MG63 (cell line): ENCODE measurements at regions not wholly inside any gene's neighbourhood (a gene's known extent, or its start where the extent isn't known, plus 50 kb on each side); places are given as distances from the start of the nearest gene placed in this dataset.

Source experiments
- DNase-seq: peaks from one replicate; pipeline ENCODE4 v3.0.0-alpha.2; 2020
- H3K27me3 ChIP-seq: fragments of 250-450 bp; sonication (Bioruptor Pico); 2 replicates; pipeline ENCODE4 v1.5.1; 2020; ENCODE audit warnings: mild to moderate bottlenecking, moderate library complexity
- H3K36me3 ChIP-seq: fragments of 250-450 bp; sonication (Bioruptor Pico); 2 replicates; pipeline ENCODE4 v1.5.1; 2020; ENCODE audit warnings: mild to moderate bottlenecking, moderate library complexity
- H3K4me3 ChIP-seq: fragments of 250-450 bp; sonication (Bioruptor Pico); 2 replicates; pipeline ENCODE4 v1.5.1; 2020; ENCODE audit warnings: mild to moderate bottlenecking, moderate library complexity
- H3K9me3 ChIP-seq: fragments of 250-450 bp; sonication (Bioruptor Pico); 2 replicates; pipeline ENCODE4 v1.5.1; 2020; ENCODE audit warnings: mild to moderate bottlenecking, moderate library complexity

GRCh38 chr9:102047549-102047948 is 309.1 kb upstream of the GRIN3A start:
- H3K27me3 ChIP-seq = no peaks in the 10 kb centered on the region
- no peaks in the 10 kb centered on the region for H3K9me3 ChIP-seq
- DNase-seq = no peak
- H3K4me3 ChIP-seq = no peak overlapping the region
- no peaks in the 10 kb centered on the region for H3K36me3 ChIP-seq

GRCh38 chr9:102044133-102044532 is 305.7 kb upstream of the GRIN3A start:
- DNase-seq = no peak
- no peaks in the 10 kb centered on the region for H3K27me3 ChIP-seq
- no peaks in the 10 kb centered on the region for H3K9me3 ChIP-seq
- H3K4me3 ChIP-seq = no peak overlapping the region
- H3K36me3 ChIP-seq = no peaks in the 10 kb centered on the region

- no peaks in the 10 kb centered on the region for H3K27me3 ChIP-seq
- no peak for DNase-seq
- no peaks in the 10 kb centered on the region for H3K36me3 ChIP-seq
- no peaks in the 10 kb centered on the region; the same call in 1 of the 2 replicates for H3K9me3 ChIP-seq
- no peak overlapping the region for H3K4me3 ChIP-seq
Observed at GRCh38 chr9:102038006-102038405, 299.6 kb upstream of the GRIN3A start.

GRCh38 chr9:102035929-102036328 is 297.5 kb upstream of the GRIN3A start:
- H3K9me3 ChIP-seq = no peaks in the 10 kb centered on the region; the same call in 1 of the 2 replicates
- DNase-seq = no peak

GRCh38 chr9:102032614-102033013 is 294.2 kb upstream of the GRIN3A start:
- no peaks in the 10 kb centered on the region for H3K9me3 ChIP-seq
- no peaks in the 10 kb centered on the region for H3K36me3 ChIP-seq
- H3K4me3 ChIP-seq = no peak overlapping the region
- no peak for DNase-seq
- H3K27me3 ChIP-seq = no peaks in the 10 kb centered on the region

More at GRCh38 chr9:102035929-102036328, 297.5 kb upstream of the GRIN3A start:
- H3K36me3 ChIP-seq = no peaks in the 10 kb centered on the region
- H3K27me3 ChIP-seq = no peaks in the 10 kb centered on the region
- 0 out of 2 replicates have a peak overlapping the region, but pooled peaks have one; percentile 15 for H3K4me3 ChIP-seq

- no peaks in the 10 kb centered on the region for H3K36me3 ChIP-seq
- H3K9me3 ChIP-seq = no peaks in the 10 kb centered on the region
- no peaks in the 10 kb centered on the region for H3K27me3 ChIP-seq
- DNase-seq = no peak
- H3K4me3 ChIP-seq = no peak overlapping the region
Observed at GRCh38 chr9:102000956-102001355, 262.5 kb upstream of the GRIN3A start.

- no peaks in the 10 kb centered on the region for H3K27me3 ChIP-seq
- no peaks in the 10 kb centered on the region for H3K9me3 ChIP-seq
- H3K36me3 ChIP-seq = no peaks in the 10 kb centered on the region
- no peak overlapping the region for H3K4me3 ChIP-seq
- no peak for DNase-seq
Observed at GRCh38 chr9:101999441-101999840, 261.0 kb upstream of the GRIN3A start.

GRCh38 chr9:101995231-101995630 is 256.8 kb upstream of the GRIN3A start:
- no peaks in the 10 kb centered on the region for H3K27me3 ChIP-seq
- no peaks in the 10 kb centered on the region for H3K9me3 ChIP-seq
- no peaks in the 10 kb centered on the region for H3K36me3 ChIP-seq
- DNase-seq = peak; percentile 30
- no peak overlapping the region for H3K4me3 ChIP-seq

- DNase-seq = no peak
- H3K36me3 ChIP-seq = no peaks in the 10 kb centered on the region
Observed at GRCh38 chr9:101993771-101994170, 255.3 kb upstream of the GRIN3A start.

GRCh38 chr9:101991926-101992325 is 253.5 kb upstream of the GRIN3A start:
- Histone ChIP-seq H3K36me3 (no peaks in the 10 kb centered on the region), H3K4me3 (no peak overlapping the region), H3K27me3 (no peaks in the 10 kb centered on the region), H3K9me3 (no peaks in the 10 kb centered on the region)
- no peak for DNase-seq

More at GRCh38 chr9:101993771-101994170, 255.3 kb upstream of the GRIN3A start:
- Histone ChIP-seq H3K4me3 (no peak overlapping the region), H3K27me3 (no peaks in the 10 kb centered on the region), H3K9me3 (no peaks in the 10 kb centered on the region)

- no peak for DNase-seq
- no peaks in the 10 kb centered on the region for H3K27me3 ChIP-seq
Observed at GRCh38 chr9:101977614-101978210, 239.3 kb upstream of the GRIN3A start.

GRCh38 chr9:101970609-101971008 is 232.2 kb upstream of the GRIN3A start:
- Histone ChIP-seq H3K27me3 (no peaks in the 10 kb centered on the region), H3K4me3 (no peak overlapping the region)
- no peak for DNase-seq

More at GRCh38 chr9:101977614-101978210, 239.3 kb upstream of the GRIN3A start:
- Histone ChIP-seq H3K36me3 (no peaks in the 10 kb centered on the region), H3K9me3 (no peaks in the 10 kb centered on the region), H3K4me3 (no peak overlapping the region)

GRCh38 chr9:101968392-101968791 is 229.9 kb upstream of the GRIN3A start:
- Histone ChIP-seq H3K9me3 (no peaks in the 10 kb centered on the region), H3K4me3 (no peak overlapping the region), H3K27me3 (no peaks in the 10 kb centered on the region), H3K36me3 (no peaks in the 10 kb centered on the region)
- no peak for DNase-seq

More at GRCh38 chr9:101970609-101971008, 232.2 kb upstream of the GRIN3A start:
- H3K36me3 ChIP-seq = no peaks in the 10 kb centered on the region
- no peaks in the 10 kb centered on the region for H3K9me3 ChIP-seq

GRCh38 chr9:101966691-101967090 is 228.2 kb upstream of the GRIN3A start:
- H3K4me3 ChIP-seq = no peak overlapping the region
- no peak for DNase-seq

GRCh38 chr9:101957705-101958104 is 219.3 kb upstream of the GRIN3A start:
- Histone ChIP-seq H3K27me3 (no peaks in the 10 kb centered on the region), H3K4me3 (no peak overlapping the region), H3K36me3 (no peaks in the 10 kb centered on the region), H3K9me3 (no peaks in the 10 kb centered on the region)
- DNase-seq = no peak

More at GRCh38 chr9:101966691-101967090, 228.2 kb upstream of the GRIN3A start:
- Histone ChIP-seq H3K9me3 (no peaks in the 10 kb centered on the region), H3K36me3 (no peaks in the 10 kb centered on the region), H3K27me3 (no peaks in the 10 kb centered on the region)

GRCh38 chr9:101951598-101951997 is 213.2 kb upstream of the GRIN3A start:
- no peaks in the 10 kb centered on the region for H3K27me3 ChIP-seq
- no peaks in the 10 kb centered on the region for H3K9me3 ChIP-seq
- no peaks in the 10 kb centered on the region for H3K36me3 ChIP-seq
- H3K4me3 ChIP-seq = no peak overlapping the region
- no peak for DNase-seq

GRCh38 chr9:101931756-101932155 is 193.3 kb upstream of the GRIN3A start:
- Histone ChIP-seq H3K27me3 (no peaks in the 10 kb centered on the region), H3K36me3 (no peaks in the 10 kb centered on the region), H3K9me3 (no peaks in the 10 kb centered on the region), H3K4me3 (no peak overlapping the region)
- DNase-seq = no peak

- Histone ChIP-seq H3K4me3 (no peak overlapping the region), H3K27me3 (no peaks in the 10 kb centered on the region), H3K9me3 (no peaks in the 10 kb centered on the region), H3K36me3 (no peaks in the 10 kb centered on the region)
- DNase-seq = no peak
Observed at GRCh38 chr9:101930783-101931182, 192.3 kb upstream of the GRIN3A start.
